ENCODE measurements at regions not wholly inside any gene's neighbourhood (a gene's known extent, or its start where the extent isn't known, plus 50 kb on each side); places are given as distances from the start of the nearest gene placed in this dataset.
A peak's percentile ranks its signal among the peaks of the same experiment; 100 is the strongest.

DNA sequence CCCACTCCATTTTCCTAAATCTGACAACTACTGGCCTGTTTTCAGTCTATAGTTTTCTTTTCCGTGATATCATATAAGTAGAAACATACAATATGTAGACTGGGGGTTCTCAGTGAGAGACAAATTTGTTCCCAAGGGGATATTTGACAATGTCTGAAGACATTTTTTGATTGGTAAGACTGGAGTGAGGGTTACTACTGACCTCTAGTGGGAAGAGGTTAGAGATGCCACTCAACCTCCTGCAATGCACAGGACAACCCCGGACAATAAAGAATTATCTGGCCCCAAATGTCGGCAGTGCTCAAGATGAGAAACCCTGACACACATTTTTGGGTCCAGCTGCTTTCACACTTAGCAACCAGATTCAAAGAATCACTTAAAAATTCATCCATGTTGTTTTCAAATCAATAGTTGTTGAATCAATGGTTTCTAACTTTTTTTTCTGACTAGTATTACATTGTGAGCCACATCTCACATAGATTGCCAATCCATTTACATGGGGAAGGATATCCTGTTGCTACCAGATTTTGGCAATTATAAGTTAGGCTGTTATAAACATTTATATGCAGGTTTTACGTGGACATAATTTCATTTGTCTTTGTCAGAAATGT is 307.1 kb downstream of the RPL10L start:
- TF ChIP-seq, protein P1, sequence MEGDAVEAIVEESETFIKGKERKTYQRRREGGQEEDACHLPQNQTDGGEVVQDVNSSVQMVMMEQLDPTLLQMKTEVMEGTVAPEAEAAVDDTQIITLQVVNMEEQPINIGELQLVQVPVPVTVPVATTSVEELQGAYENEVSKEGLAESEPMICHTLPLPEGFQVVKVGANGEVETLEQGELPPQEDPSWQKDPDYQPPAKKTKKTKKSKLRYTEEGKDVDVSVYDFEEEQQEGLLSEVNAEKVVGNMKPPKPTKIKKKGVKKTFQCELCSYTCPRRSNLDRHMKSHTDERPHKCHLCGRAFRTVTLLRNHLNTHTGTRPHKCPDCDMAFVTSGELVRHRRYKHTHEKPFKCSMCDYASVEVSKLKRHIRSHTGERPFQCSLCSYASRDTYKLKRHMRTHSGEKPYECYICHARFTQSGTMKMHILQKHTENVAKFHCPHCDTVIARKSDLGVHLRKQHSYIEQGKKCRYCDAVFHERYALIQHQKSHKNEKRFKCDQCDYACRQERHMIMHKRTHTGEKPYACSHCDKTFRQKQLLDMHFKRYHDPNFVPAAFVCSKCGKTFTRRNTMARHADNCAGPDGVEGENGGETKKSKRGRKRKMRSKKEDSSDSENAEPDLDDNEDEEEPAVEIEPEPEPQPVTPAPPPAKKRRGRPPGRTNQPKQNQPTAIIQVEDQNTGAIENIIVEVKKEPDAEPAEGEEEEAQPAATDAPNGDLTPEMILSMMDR (IDR thresholded peaks at IDR 0.05) = peak in 1 of 2 donors; percentile 45
- no peak for TF ChIP-seq POLR2A (IDR thresholded peaks at IDR 0.05)
- TF ChIP-seq EP300 (IDR thresholded peaks at IDR 0.05) = no peak
- no peak for TF ChIP-seq POLR2AphosphoS5 (IDR thresholded peaks at IDR 0.05)
